ENCODE measurements at regions not wholly inside any gene's neighbourhood (a gene's known extent, or its start where the extent isn't known, plus 50 kb on each side); places are given as distances from the start of the nearest gene placed in this dataset.

- Mint-ChIP-seq H3K36me3 (ENCODE audit: unreplicated experiment) (no peaks in the 10 kb centered on the region), H3K4me3 (ENCODE audit: unreplicated experiment) (no peak overlapping the region), H3K27me3 (ENCODE audit: unreplicated experiment) (peaks cover 5% of the 10 kb centered on the region), H3K4me1 (ENCODE audit: low read depth, unreplicated experiment) (peaks cover 7% of the 10 kb centered on the region), H3K27ac (ENCODE audit: unreplicated experiment) (no peak overlapping the region), H3K9me3 (ENCODE audit: unreplicated experiment) (peaks cover 1% of the 10 kb centered on the region)
- DNase-seq, result no peak
- TF ChIP-seq, protein P1, sequence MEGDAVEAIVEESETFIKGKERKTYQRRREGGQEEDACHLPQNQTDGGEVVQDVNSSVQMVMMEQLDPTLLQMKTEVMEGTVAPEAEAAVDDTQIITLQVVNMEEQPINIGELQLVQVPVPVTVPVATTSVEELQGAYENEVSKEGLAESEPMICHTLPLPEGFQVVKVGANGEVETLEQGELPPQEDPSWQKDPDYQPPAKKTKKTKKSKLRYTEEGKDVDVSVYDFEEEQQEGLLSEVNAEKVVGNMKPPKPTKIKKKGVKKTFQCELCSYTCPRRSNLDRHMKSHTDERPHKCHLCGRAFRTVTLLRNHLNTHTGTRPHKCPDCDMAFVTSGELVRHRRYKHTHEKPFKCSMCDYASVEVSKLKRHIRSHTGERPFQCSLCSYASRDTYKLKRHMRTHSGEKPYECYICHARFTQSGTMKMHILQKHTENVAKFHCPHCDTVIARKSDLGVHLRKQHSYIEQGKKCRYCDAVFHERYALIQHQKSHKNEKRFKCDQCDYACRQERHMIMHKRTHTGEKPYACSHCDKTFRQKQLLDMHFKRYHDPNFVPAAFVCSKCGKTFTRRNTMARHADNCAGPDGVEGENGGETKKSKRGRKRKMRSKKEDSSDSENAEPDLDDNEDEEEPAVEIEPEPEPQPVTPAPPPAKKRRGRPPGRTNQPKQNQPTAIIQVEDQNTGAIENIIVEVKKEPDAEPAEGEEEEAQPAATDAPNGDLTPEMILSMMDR (IDR thresholded peaks at IDR 0.05; ENCODE audit: partially characterized antibody, unreplicated experiment), result no peak
Observed at GRCh38 chr15:70431854-70432253, 331.5 kb downstream of the UACA start.

DNA sequence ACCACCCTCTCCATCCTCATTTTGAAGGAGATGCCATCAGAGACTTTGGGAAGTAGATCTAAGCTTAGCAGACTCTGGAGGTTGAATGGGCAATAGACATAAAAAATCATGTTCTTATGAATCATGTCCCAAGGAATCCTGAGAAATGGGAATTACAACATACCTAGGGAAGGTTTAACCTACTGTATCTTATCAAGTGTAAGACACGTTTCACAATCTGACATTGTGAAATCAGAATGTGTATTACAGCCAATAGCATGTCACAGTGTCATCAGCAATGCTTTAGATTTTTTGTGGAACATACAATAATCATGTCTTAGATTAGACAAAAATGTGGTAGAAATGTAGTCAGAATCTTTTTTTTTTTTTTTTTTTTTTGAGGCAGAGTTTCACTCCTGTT, 332.4 kb upstream of the TLE3 start:
- Mint-ChIP-seq H3K27me3 (ENCODE audit: unreplicated experiment) (peaks cover 5% of the 10 kb centered on the region), H3K27ac (ENCODE audit: unreplicated experiment) (no peak overlapping the region), H3K4me3 (ENCODE audit: unreplicated experiment) (no peak overlapping the region), H3K9me3 (ENCODE audit: unreplicated experiment) (peaks cover 1% of the 10 kb centered on the region), H3K4me1 (ENCODE audit: low read depth, unreplicated experiment) (peaks cover 7% of the 10 kb centered on the region), H3K36me3 (ENCODE audit: unreplicated experiment) (no peaks in the 10 kb centered on the region)
- DNase-seq, result no peak
- TF ChIP-seq, protein P1 (IDR thresholded peaks at IDR 0.05; ENCODE audit: partially characterized antibody, unreplicated experiment), result no peak

DNA sequence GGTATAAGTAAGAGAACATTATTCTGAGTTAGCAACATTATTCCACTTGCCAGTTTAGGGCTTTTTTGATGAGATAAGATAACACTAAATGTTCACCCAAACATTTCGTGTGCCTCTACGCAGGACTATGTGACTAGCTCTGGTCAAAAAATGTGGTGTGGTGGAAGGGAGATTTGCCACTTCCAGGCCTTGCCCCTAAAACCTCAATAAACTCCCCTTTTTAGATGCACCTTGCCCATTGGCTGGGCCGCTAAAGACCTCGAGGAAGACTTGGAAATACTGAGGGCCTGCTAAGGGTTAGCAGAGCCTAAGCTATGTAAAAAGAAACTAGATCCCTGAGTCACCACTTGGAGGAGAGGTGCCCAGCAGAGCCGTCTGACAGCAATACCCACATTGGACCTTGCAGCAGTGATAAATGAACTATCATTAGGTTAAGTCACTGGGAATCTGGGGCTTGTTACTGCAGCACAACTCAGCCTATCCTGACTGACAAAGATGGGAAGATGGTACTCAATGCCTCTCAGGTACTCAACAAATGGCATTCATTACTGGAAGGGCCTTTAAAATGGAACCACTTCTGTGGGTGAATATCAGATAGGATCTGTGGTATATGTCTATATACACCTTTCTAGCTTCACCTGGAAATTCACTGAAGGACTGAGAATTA, 331.5 kb upstream of the TLE3 start:
- Mint-ChIP-seq H3K9me3 (ENCODE audit: unreplicated experiment) (peaks cover 1% of the 10 kb centered on the region), H3K27ac (ENCODE audit: unreplicated experiment) (no peak overlapping the region), H3K36me3 (ENCODE audit: unreplicated experiment) (no peaks in the 10 kb centered on the region), H3K4me3 (ENCODE audit: unreplicated experiment) (no peak overlapping the region), H3K27me3 (ENCODE audit: unreplicated experiment) (peaks cover 5% of the 10 kb centered on the region), H3K4me1 (ENCODE audit: low read depth, unreplicated experiment) (peaks cover 7% of the 10 kb centered on the region)
- DNase-seq, result no peak
- TF ChIP-seq, protein P1 (IDR thresholded peaks at IDR 0.05; ENCODE audit: partially characterized antibody, unreplicated experiment), result no peak

GRCh38 chr15:70428211-70428822, 330.6 kb upstream of the TLE3 start:
- H3K36me3 Mint-ChIP-seq (ENCODE audit: unreplicated experiment), result no peaks in the 10 kb centered on the region
- H3K27ac Mint-ChIP-seq (ENCODE audit: unreplicated experiment), result no peak overlapping the region
- peaks cover 2% of the 10 kb centered on the region for H3K27me3 Mint-ChIP-seq (ENCODE audit: unreplicated experiment)
- no peaks in the 10 kb centered on the region for H3K4me1 Mint-ChIP-seq (ENCODE audit: low read depth, unreplicated experiment)
- TF ChIP-seq, protein P1 (IDR thresholded peaks at IDR 0.05; ENCODE audit: partially characterized antibody, unreplicated experiment), result no peak
- DNase-seq, result no peak
- no peak overlapping the region for H3K4me3 Mint-ChIP-seq (ENCODE audit: unreplicated experiment)
- H3K9me3 Mint-ChIP-seq (ENCODE audit: unreplicated experiment), result peaks cover 3% of the 10 kb centered on the region
